ENCODE measurements at regions not wholly inside any gene's neighbourhood (a gene's known extent, or its start where the extent isn't known, plus 50 kb on each side); places are given as distances from the start of the nearest gene placed in this dataset.
A peak's percentile ranks its signal among the peaks of the same experiment; 100 is the strongest.
"Not testable (repeated sequence)": the region's sequence is repeated elsewhere in the genome, so short reads cannot be mapped to it uniquely, and the experiment has no call there.

DNA sequence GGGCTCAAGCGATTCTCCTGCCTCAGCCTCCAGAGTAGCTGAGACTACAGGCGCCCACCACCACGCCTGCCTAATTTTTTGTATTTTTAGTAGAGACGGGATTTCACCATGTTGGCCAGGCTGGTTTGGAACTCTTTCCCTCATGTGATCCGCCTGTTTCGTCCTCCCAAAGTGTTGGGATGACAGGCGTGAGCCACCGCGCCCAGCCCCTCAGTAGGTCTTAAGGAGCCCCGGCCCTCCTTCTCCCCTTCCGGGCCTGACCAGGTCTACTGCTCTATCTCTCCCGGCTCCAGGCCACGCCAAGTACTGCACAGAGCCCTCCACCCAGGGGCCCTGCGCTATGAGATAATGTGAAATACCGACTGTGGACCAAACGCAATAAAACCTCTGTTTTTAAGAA lies 785.5 kb downstream of the FOXD4L5 start:
- not testable (repeated sequence) for DNase-seq (ENCODE audit: low spot score)

DNA sequence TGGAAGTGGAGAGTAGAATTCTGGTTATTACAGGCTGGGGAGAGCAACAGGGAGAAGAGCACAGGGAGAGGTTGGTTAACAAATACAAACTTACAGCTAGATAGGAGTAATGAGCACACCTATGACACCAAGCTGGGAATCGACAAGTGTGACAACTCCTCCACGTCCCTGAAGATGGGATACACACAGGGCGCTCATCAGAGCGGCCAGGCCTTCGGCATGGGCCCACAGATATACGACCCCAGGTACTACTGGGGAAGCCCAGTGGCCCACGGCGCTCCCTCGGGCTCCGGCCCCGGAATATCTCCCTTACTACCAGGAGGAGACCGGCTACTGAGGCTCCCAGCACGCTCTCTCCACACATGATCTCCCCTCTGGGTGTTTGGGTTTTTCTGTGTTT lies 786.6 kb downstream of the FOXD4L5 start:
- DNase-seq (ENCODE audit: low spot score): not testable (repeated sequence)

DNA sequence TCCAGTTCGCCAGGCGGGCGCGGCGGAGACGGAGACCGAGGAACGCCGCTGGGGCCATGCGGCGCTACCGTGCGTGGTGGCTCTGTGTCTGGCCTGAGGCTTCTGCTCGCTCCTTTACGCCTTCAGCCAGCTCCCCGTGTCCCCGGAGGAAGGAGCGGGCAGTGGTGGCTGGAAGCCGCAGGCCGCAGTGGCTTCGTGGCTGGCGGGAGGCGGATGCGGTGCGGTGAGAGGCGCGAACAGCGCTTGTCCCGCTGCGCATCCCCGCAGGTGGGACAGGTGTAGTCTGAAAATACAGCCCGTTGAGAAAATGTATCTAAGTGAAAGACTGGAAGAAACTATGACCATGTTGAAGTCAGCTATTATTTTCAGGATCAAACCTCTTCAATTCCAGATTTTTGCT lies 796.5 kb downstream of the FOXD4L5 start:
- DNase-seq (ENCODE audit: low spot score): not testable (repeated sequence)

DNA sequence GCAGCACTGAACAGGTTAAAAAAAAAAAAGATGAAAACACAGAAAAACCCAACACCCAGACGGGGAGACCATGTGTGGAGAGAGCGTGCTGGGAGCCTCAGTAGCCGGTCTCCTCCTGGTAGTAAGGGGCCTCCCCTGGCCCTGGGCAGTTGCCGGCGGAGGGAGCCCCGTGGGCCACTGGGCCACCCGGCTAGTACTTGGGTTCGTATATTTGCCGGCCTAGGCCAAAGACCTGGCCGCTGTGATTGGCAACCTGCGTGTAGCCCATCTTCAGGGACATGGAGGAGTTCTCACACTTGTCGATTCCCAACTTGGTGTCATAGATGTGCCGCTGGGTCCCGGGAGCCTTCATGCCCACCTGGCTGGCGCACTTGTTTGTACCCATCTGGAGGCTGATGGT lies 798.9 kb downstream of the FOXD4L5 start:
- not testable (repeated sequence) for DNase-seq (ENCODE audit: low spot score)

DNA sequence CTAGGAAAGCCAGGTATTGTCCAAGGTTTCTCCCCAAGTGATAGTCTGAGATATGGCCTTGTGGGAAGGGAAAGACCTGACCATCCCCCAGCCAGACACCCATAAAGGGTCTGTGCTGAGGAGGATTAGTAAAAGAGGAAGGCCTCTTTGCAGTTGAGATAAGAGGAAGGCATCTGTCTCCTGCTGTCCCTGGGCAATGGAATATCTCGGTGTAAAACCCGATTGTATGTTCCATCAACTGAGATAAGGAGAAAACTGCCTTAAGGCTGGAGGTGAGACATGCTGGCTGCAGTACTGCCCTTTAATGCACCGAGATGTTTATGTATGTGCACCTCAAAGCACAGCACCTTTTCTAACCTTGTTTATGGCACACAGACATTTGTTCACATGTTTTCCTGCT lies 805.9 kb downstream of the FOXD4L5 start:
- peak; percentile 1 for DNase-seq (ENCODE audit: low spot score)

DNA sequence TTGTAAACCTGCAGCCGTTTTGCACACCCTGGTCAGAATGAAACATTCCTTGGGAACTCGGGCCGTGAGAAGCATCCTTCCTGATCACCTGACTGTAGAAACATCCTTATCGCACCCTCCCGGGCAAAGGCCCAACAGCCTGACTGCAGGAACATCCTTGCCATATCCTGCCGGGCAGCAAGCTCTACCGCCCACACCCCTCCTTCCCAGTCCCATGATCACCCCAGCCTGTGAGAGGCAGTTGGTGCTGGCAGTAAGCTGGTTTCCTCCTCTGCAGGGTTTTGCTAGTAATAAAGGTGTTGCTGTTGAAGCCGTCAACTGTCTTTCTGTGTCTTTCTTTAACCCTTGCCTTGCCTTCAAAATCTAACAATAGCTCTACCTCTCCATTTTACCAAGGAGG lies 816.1 kb downstream of the FOXD4L5 start:
- DNase-seq (ENCODE audit: low spot score): not testable (repeated sequence)

DNA sequence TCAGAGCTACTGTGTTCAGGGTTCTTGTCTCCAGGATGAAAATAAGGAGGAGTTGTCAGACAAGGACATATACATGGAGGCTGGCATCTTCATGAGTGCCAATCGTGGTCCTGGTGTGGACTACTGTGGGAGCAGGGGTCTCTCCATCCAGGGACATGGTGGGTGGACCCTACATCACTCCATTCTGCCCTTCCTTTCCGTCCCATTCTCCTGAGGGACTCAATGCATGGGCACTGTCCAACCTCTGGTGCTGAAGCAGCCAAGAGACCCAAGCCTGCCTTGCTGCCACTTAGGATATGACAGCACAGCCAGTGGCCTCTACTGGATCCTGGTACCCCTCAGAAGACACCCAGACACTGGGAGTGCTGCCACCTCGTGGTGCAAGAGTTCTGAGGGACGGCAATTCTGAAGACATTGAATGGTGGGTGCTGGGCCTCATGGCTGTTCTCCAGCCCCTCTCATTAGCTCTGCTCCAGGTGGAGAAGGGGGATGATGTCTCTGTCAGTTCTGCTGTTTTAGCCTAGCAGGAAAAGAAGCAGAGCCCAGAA lies 818.9 kb downstream of the FOXD4L5 start:
- DNase-seq (ENCODE audit: low spot score): not testable (repeated sequence)

DNA sequence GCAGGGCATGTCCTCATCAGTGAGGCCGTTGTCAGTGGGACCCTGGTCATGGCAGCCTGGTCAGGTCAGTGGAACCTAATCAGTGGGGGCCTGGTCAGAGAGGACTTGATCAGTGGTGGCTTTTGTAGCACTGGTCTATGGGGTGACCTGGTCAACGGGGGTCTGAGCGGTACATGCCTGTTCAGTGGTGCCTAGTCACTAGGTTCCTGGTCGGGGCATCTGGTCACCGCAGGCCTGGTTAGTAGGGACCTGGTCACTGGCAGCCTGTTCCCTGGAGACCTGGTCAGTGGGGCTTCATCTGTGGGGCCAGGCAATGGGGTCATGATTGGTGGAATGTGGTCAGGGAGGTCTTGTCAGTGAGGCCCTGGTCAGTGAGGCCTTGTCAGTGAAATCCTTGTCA lies 823.1 kb downstream of the FOXD4L5 start:
- DNase-seq (ENCODE audit: low spot score): not testable (repeated sequence)

DNA sequence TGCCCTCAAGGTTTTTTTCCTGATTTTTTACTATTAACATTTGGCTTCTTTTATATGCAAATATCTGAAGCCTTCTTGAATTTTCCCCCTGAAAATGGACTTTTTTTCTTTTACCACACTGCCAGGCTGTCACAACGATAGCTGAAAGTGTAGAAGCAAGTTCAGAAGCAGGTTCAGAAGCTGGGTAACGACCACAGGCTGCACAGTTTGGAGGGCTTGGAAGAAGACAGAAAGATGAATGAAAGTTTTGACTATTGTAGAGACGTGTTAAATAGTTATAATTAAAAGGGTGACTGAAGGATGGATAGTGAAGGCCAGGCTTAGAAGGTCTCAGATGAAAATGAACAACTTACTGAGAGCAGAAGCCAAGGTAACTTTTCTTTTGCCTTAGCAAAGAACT lies 826.4 kb downstream of the FOXD4L5 start:
- not testable (repeated sequence) for DNase-seq (ENCODE audit: low spot score)

DNA sequence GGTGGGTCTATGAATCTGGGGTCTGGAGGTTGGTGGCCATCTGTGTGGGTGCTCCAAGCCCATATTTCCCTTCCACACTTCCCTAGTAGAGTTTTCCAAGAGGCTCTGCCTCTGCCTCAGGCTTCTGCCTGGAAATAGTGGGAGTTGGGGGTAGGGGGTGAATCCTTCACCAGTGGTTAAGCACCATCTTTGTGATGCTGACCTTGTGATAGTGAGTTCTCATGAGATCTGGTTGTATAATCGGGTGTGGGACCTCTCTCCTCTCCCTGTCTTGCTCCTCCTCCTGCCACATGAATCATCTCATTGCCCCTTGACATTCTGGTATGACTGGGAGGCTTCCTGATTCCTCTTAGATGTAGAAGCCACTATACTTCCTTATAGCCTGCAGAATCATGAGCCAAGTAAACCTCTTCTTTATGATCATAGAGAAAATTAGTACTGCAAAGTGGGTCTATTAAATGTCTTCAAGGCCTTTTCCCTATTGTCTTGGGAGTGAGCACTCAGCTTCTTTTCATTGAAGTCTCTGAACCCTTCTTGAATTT lies 829.8 kb downstream of the FOXD4L5 start:
- not testable (repeated sequence) for DNase-seq (ENCODE audit: low spot score)

DNA sequence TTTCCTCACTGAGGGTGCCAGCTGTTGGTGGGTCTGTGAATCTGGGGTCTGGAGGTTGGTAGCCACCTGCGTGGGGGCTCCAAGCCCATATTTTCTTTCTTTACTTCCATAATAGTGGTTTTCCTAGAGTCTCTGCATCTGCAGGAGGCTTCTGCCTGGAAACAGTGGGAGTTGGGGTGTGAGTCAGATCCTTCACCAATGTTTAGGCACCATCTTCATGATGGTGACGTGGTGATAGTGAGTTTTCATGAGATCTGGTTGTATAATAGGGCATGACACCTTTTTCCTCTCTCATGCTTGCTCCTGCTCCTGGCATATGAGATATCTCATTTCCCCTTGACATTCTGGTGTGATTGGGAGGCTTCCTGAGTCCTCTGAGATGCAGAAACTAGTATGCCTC lies 832.9 kb downstream of the FOXD4L5 start:
- DNase-seq (ENCODE audit: low spot score): not testable (repeated sequence)

DNA sequence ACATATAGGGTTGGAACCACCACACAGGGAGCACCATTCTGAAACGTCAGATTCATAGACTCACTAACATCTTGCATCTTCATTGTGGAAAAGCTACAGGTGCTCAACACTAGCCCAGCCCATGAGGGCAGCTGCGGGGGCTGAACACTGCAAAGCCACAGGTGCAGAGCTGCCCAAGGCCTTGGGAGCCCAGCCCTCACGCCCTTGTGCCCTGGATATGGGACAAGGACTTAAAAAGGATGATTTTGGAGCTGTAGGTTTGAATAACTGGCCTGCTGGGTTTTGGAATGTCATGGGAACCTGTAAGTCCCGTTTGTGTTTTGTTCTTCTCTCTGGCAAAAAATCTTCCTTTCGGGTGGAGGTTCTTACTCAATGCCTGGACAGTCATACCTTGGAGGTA lies 834.4 kb downstream of the FOXD4L5 start:
- not testable (repeated sequence) for DNase-seq (ENCODE audit: low spot score)

DNA sequence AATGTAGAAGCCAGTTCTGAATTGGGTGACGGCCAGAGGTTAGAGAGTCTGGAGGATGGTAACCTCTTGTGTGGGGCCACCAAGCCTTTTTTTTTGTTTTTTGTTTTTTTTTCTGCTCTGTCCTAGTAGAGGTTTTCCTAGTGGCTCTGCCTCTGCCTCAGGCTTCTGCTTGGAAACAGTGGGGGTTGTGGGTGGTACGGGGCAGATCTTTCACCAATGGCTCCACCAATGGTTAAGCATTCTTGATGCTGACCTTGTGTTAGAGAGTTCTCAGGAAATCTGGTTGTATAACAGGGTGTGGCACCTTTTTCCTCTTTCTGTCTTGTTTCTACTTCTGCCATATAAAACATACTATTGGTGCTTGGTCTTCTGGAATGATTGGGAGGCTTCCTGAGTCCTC lies 836.0 kb downstream of the FOXD4L5 start:
- not testable (repeated sequence) for DNase-seq (ENCODE audit: low spot score)

DNA sequence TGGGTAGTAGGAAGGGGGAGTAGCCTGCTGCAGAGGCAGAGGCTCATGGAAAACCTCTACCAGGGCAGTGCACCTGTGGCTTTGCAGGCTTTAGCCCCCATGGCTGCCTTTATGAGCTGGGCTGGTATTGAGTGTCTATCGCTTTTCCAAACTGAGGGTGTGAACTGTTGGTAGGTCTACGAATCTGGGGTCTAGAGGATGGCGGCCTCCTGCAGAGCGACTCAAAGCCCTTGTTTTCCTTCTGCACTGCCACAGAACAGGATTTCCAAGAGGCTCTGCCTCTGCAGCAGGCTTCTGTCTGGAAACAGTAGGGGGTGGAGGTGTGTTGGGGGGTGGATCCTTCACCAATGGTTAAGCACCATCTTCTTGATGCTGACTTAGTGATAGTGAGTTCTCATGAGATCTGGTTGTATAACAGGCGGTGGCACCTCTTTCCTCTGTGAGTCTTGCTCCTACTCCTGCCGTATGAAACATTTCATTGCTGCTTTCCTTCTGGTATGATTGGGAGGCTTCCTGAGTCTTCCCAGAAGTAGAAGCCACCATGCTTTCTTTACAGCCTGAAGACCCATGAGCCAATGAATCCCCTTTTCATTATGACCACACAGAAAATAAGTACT lies 840.0 kb downstream of the FOXD4L5 start:
- DNase-seq (ENCODE audit: low spot score): not testable (repeated sequence)

DNA sequence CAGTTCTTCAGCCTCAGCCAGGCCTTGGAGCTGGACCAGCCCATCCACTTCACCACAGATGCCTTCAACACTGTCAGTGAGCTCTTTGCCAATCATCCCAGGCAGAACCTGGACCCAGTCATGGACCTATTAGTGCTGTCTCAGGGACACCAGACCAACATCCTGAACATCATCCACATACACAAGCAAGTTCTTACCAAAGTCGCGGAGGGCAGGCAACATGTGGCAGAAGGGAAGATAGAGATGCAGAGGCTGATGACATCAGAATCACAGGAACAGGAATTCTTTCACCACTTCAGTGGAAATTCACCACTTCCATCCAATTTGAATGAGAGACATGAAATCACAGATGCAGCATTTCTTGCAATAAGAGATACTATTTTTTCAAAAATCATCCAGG lies 845.3 kb downstream of the FOXD4L5 start:
- DNase-seq (ENCODE audit: low spot score): not testable (repeated sequence)

Small RNA genes in the stretch of these regions (small RNA-seq; reads per million reads assigned to genes)
- gene AL773524.1: 0 reads per million in 2 experiments
